ENCODE measurements at regions not wholly inside any gene's neighbourhood (a gene's known extent, or its start where the extent isn't known, plus 50 kb on each side); places are given as distances from the start of the nearest gene placed in this dataset.

DNA sequence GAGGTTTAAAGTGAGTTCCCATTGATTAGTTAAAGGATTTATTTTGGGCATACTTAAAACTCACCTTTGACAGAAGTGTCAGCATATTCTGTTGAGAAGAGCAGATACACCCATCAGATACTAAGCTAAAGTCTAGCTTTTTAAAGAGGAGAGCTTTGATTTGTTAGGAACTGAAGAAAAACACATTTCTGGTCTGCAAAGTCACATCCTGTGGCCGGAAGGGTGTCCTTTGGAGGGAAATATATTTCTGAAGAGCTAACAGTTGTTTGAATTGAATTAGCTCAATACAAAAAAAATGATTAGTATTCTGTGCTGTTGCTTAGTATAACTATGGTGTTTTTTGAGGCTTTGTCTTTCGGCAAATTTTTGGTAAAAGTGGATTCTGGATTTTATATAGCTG is 302.7 kb downstream of the RFPL4B start:
- Histone ChIP-seq H3K36me3 (no peaks in the 10 kb centered on the region), H3K9me3 (ENCODE audit: low read depth) (no peaks in the 10 kb centered on the region), H3K4me3 (no peak overlapping the region), H3K27me3 (no peaks in the 10 kb centered on the region), H3K4me1 (ENCODE audit: low read depth) (peaks cover 11% of the 10 kb centered on the region), H3K27ac (no peak overlapping the region)
- DNase-seq (ENCODE audit: low read depth in 1 of 2, low spot score in 1 of 2) = no peak
- TF ChIP-seq, protein P1, sequence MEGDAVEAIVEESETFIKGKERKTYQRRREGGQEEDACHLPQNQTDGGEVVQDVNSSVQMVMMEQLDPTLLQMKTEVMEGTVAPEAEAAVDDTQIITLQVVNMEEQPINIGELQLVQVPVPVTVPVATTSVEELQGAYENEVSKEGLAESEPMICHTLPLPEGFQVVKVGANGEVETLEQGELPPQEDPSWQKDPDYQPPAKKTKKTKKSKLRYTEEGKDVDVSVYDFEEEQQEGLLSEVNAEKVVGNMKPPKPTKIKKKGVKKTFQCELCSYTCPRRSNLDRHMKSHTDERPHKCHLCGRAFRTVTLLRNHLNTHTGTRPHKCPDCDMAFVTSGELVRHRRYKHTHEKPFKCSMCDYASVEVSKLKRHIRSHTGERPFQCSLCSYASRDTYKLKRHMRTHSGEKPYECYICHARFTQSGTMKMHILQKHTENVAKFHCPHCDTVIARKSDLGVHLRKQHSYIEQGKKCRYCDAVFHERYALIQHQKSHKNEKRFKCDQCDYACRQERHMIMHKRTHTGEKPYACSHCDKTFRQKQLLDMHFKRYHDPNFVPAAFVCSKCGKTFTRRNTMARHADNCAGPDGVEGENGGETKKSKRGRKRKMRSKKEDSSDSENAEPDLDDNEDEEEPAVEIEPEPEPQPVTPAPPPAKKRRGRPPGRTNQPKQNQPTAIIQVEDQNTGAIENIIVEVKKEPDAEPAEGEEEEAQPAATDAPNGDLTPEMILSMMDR (IDR thresholded peaks at IDR 0.05; ENCODE audit: low read depth, low read length) = no peak

GRCh38 chr6:112651239-112651638 is 304.1 kb downstream of the RFPL4B start:
- Histone ChIP-seq H3K9me3 (ENCODE audit: low read depth) (no peaks in the 10 kb centered on the region), H3K4me1 (ENCODE audit: low read depth) (peaks cover 11% of the 10 kb centered on the region), H3K36me3 (no peaks in the 10 kb centered on the region), H3K4me3 (no peak overlapping the region), H3K27ac (no peak overlapping the region), H3K27me3 (no peaks in the 10 kb centered on the region)
- TF ChIP-seq, protein P1 (IDR thresholded peaks at IDR 0.05; ENCODE audit: low read depth, low read length) = no peak
- no peak for DNase-seq (ENCODE audit: low read depth in 1 of 2, low spot score in 1 of 2)

DNA sequence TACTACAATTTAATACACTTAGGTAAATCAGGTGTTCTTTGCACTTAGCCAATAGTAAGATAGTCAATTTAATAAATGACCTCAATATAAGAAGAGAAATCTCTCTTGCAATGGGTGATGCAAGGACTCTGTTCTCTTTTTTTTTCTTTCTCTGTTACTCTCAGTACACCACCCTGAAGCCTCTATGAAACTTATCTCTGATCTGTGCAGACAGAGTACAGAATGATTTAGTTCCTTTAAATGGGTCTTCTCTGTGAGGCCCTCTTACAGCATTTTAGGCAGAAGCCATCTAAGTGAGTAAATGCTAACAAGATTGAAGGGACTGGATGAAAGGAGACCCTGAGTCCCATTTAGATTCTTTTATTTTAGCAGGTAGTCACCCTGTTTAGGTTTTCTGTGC is 312.8 kb downstream of the RFPL4B start:
- no peak for DNase-seq (ENCODE audit: low read depth in 1 of 2, low spot score in 1 of 2)
- Histone ChIP-seq H3K4me3 (no peak overlapping the region), H3K27ac (no peak overlapping the region), H3K36me3 (no peaks in the 10 kb centered on the region), H3K4me1 (ENCODE audit: low read depth) (no peaks in the 10 kb centered on the region), H3K9me3 (ENCODE audit: low read depth) (no peaks in the 10 kb centered on the region), H3K27me3 (no peaks in the 10 kb centered on the region)
- TF ChIP-seq, protein P1 (IDR thresholded peaks at IDR 0.05; ENCODE audit: low read depth, low read length) = no peak

GRCh38 chr6:112660626-112661025 is 313.5 kb downstream of the RFPL4B start:
- no peak for DNase-seq (ENCODE audit: low read depth in 1 of 2, low spot score in 1 of 2)
- Histone ChIP-seq H3K4me3 (no peak overlapping the region), H3K4me1 (ENCODE audit: low read depth) (no peaks in the 10 kb centered on the region), H3K36me3 (no peaks in the 10 kb centered on the region), H3K27me3 (no peaks in the 10 kb centered on the region), H3K27ac (no peak overlapping the region), H3K9me3 (ENCODE audit: low read depth) (no peaks in the 10 kb centered on the region)
- TF ChIP-seq, protein P1 (IDR thresholded peaks at IDR 0.05; ENCODE audit: low read depth, low read length) = no peak

- TF ChIP-seq, protein P1 (IDR thresholded peaks at IDR 0.05; ENCODE audit: low read depth, low read length) = no peak
- no peak overlapping the region for H3K4me3 ChIP-seq
Measured at GRCh38 chr6:112663698-112664097, 316.6 kb downstream of the RFPL4B start.

GRCh38 chr6:112665114-112665513 is 318.0 kb downstream of the RFPL4B start:
- TF ChIP-seq, protein P1 (IDR thresholded peaks at IDR 0.05; ENCODE audit: low read depth, low read length) = no peak
- H3K27ac ChIP-seq = no peak overlapping the region
- H3K4me1 ChIP-seq (ENCODE audit: low read depth) = no peaks in the 10 kb centered on the region
- H3K9me3 ChIP-seq (ENCODE audit: low read depth) = no peaks in the 10 kb centered on the region
- no peak overlapping the region for H3K4me3 ChIP-seq
- no peaks in the 10 kb centered on the region for H3K36me3 ChIP-seq
- H3K27me3 ChIP-seq = no peaks in the 10 kb centered on the region
- DNase-seq (ENCODE audit: low read depth in 1 of 2, low spot score in 1 of 2) = peak in 1 of 2 donors; percentile 60

More at GRCh38 chr6:112663698-112664097, 316.6 kb downstream of the RFPL4B start:
- Histone ChIP-seq H3K27ac (no peak overlapping the region), H3K4me1 (ENCODE audit: low read depth) (no peaks in the 10 kb centered on the region), H3K9me3 (ENCODE audit: low read depth) (no peaks in the 10 kb centered on the region), H3K36me3 (no peaks in the 10 kb centered on the region), H3K27me3 (no peaks in the 10 kb centered on the region)
- DNase-seq (ENCODE audit: low read depth in 1 of 2, low spot score in 1 of 2) = no peak
